ENCODE measurements at regions not wholly inside any gene's neighbourhood (a gene's known extent, or its start where the extent isn't known, plus 50 kb on each side); places are given as distances from the start of the nearest gene placed in this dataset.
"Not testable (repeated sequence)": the region's sequence is repeated elsewhere in the genome, so short reads cannot be mapped to it uniquely, and the experiment has no call there.

- DNase-seq: no peak
Measured at GRCh38 chr16:48817032-48817431, 207.1 kb upstream of the N4BP1 start.

DNA sequence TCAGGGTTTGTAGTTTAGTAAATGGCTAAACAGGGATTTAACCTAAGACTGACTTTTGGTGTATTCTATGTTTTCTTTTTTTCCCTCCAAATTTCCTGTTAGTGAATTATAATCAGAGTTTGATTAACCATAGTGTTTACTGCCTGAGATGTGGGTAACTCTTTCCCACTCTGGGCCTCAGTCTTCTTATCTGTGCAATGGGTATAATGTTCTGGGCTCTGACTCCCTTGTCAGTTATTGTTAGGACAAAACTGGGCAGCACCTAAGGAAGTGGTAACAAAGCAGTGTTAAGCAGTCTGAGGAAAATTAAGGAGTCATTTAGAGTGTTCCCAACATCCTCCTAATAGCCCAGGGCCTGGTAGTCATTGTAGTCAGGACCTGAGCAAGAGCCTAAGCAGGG lies 206.4 kb upstream of the N4BP1 start:
- DNase-seq: no peak

DNA sequence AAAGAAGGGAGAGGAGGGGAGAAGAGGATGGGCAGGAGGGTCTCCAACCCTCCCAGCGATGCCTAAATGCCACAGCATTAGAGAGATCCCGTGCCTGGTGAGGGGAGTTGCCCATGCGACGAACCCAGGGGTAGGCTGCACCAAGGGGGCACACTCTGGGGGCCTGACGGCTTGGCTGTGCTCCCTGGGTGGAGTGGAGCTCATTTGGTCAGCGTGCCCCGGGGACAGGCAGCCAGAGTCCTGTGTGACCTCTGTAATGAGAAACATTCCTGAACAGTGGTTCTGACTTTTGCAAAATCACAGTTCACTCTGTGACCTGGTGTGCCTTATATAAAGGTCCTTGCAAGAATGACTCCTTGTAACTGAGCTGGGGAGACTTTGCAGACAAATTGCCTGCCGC lies 205.0 kb upstream of the N4BP1 start:
- DNase-seq: no peak

DNA sequence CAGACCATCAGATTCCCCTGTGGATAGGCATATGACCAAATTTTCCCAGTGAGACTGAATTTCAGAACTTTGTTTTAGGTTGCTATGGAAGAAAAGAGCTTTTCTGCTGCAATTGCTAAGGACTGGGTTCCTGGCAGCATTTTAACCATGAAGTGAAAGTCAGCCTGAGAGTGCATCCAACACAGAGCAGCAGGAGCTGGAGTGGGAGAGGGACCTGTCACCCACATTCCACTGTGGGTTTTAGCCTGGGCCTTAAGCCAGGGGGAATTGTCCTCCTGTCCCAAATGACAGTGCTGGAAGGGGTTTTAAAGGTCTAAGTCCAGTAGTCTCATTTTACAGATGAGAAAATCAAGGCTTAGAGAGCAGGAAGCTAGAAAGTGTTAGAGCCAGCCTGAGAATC lies 203.5 kb upstream of the N4BP1 start:
- DNase-seq: no peak

- DNase-seq: no peak
Measured at GRCh38 chr16:48812856-48813255, 202.9 kb upstream of the N4BP1 start.

GRCh38 chr16:48811478-48811877 lies 201.5 kb upstream of the N4BP1 start:
- no peak for DNase-seq

DNA sequence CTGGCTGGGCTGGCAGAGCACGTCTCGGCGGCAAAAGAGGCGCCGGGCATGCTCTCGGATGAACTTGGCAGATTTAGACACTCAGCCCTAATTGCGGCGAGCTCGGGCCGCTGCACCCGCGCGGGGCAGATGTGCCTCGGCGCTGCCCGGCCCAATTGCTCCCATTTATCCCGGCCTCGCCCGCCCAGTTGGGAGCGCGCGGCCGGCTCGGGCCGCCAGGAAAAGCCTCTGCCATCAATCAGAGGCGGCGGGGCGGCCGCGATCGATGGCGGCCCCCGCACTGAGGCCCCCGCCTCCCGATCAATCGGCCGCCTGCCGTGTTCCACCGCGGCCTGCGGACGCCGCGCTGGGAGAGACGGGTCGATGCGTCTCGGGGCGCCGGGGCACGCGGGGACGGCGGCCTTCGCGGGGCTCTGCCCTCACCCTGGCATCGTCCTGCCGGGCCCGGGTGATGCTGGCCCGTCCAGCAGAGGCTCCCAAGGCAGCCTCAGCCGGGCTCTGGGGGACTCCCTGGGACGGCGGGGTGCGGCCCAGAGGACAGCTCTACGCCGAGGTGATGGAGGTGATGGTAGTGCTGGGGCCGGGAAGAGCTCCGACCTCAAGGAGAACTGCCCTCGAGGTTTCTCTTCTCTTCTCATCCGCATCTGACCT lies 200.9 kb upstream of the N4BP1 start:
- DNase-seq: no peak

DNA sequence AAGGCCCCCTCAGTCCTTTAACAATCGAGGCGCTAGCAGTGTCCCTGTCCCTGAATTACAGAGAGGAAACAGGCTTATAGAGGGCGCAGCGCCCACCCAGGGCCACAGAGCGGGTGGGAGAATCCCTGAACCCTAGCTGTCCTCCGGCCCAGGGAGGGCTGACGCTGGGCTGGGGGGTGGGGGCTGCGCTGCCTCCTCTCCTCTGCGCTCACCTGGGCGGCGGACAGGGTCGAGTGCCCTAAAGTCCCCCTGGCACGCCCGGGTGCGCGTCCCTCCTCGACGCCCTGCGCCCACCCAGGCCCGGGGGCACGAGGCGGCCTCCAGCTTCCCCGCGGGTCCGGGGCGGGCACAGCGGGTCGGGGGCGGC lies 200.4 kb upstream of the N4BP1 start:
- DNase-seq: no peak

DNA sequence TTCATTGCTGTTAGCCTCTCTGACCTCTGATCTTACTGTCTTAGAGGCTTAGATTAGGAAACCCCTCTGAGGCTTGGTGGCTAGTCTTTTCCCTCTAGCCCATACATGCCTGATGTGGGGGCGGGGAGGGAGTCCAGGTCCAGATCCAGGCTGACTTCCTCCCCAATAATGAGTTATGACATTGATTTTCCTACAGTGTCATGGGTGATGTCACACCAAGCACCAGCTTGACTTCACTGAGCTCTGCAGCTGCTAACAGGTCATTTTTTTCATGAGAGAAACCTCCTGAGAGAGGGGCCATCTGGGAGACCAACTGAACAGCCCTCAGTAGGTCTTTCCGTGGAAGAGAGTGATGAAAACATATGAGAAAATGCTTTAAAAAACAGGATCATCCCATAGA lies 180.2 kb upstream of the N4BP1 start:
- no peak for DNase-seq

DNA sequence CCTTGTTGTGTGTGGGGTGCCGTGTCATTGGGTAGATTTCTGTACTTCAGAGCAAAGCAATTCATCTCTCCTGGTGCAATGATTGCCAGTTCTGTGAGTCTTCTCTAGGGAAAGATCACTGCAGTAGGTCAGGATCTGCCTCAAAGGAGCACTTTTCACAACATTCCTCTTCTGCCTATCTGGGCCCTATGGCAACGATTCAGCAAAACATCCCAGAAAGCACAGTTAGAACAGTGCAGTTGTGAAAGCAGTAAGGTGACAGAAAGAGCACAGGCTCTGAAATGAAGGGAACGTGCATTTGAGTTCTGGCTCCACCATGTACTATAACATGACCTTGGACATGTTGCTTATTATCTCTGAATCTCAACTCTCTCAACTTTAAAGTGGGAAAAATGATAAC lies 178.5 kb upstream of the N4BP1 start:
- no peak for DNase-seq

- no peak for DNase-seq
Measured at GRCh38 chr16:48745541-48745940, 135.6 kb upstream of the N4BP1 start.

DNA sequence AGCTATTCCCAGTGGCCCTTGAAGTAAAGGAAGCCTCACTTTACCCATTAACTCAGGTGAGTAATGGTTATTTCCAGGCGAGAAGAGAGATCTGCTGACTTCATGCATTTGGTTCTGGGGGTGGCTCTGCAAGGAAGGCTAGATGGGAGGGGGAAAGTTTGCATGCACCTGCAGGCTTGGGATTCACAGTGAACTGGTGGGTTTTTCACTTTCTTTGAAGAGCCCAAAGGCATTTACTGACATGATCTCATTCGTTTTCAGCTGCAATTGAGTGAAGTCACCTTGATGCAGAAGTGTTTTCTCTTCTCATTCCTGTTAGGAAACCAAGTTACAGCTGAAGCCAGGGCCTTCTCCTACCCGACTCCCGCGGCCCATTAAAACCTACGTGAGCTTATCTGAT lies 131.0 kb upstream of the N4BP1 start:
- DNase-seq: no peak

- no peak for DNase-seq
Measured at GRCh38 chr16:48734220-48734619, 124.2 kb upstream of the N4BP1 start.

- no peak for DNase-seq
Measured at GRCh38 chr16:48704710-48705109, 94.7 kb upstream of the N4BP1 start.

DNA sequence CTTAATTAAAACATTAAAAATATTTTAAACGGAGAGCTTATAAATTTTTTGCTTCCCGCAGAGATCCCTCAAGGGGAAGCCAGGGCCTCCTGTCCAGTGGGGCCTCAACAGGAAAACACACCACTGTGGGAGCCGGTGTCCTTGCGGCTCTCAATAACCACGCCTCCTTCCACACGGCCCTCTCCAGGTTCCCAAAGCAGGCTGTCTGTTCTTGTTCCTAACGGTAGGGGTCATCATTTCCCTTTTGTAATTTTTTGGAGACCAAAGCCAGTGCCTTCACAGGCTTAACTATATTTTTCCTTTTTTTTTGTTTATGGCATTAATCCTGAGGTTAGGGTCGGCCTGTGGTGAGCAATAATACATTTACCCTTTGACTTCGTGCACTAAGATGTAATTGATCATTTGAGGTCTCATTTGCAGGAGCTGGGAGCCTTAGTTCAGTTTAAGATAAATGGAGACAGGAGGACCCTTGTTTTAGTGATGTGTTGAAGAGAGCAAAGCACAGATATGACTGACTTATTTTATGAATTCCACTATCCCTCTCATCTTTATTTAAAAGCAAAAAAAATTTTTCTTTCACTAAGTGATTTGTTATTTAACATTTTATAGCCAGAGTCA lies 77.5 kb upstream of the N4BP1 start:
- peak; percentile 69 for DNase-seq

GRCh38 chr16:48684148-48684547 lies 74.2 kb upstream of the N4BP1 start:
- DNase-seq: no peak

GRCh38 chr16:48682971-48683370 lies 73.0 kb upstream of the N4BP1 start:
- no peak for DNase-seq

DNA sequence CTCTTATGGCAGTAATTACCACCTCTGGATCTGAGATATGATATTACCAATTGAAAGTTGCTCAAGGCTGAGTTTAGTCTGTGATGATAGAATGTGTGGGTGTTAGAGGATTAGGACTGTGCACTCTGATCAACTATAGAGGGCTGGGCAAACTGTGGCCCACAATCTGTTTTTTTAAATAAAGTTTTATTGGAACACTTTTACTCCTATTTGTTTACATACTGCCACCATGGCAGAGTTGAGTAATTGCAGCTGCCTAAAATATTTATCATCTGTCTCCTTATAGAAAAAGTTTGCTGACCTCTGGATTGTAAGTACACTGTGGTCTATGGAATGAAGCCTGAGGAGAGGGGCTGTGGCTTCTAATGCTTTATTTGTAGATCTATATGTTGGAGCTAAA lies 71.5 kb upstream of the N4BP1 start:
- no peak for DNase-seq

GRCh38 chr16:48680881-48681280 lies 70.9 kb upstream of the N4BP1 start:
- DNase-seq: no peak

DNA sequence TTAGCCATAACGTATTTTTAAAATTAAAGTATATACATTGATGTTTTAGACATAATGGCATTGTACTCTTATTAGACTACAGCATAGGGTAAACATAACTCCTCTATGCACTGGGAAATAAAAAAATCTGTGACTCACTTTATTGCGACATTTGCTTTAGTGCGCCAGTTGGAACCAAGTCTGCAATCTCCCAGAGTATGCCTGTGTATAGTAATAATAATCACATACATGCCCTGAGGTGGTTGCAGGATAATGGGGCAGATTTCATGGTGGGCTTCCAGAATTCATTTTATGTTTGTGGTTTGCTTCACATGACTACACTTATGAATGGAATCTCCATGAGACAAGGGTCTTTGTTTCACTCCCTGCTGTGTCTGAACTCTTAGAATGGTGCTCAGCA lies 66.9 kb upstream of the N4BP1 start:
- DNase-seq: peak; percentile 4

GRCh38 chr16:48668184-48668583 lies 58.2 kb upstream of the N4BP1 start:
- DNase-seq: not testable (repeated sequence)

DNA sequence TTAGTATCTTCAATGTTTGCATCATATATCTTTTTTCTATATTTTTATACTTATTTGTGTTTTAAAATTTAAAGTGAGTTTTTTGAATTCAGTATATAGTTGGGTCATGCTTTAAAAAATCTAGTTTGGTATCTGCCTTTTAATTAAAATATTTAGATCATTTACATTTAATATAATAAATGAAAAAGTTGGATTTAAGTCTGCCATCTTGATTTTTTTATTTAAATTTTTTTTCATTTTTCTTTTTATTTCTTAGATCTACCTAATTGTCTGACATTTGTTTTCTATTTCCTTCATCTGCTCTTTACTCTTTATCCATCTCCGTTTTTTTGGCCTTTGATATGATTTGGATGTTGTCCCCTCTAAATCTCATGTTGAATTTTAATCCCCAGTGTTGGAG lies 50.0 kb upstream of the N4BP1 start:
- DNase-seq: no peak

Data from suppressor macrophage treated with lipopolysaccharide for 4 hours (primary cell).